Naive thymus-derived CD8-positive, alpha-beta T cell (primary cell): ENCODE measurements at regions not wholly inside any gene's neighbourhood (a gene's known extent, or its start where the extent isn't known, plus 50 kb on each side); places are given as distances from the start of the nearest gene placed in this dataset.
"Not testable (repeated sequence)": the region's sequence is repeated elsewhere in the genome, so short reads cannot be mapped to it uniquely, and the experiment has no call there.

ENCODE experiments used
- ATAC-seq, 2 donors: fragments of 150-1000 bp; cut with Tn5 transposase in 1 of 2; sonication (Bioruptor Pico), chemical (Tn5 transposase) in 1 of 2; 1 replicate in 1 of 2; 2 replicates in 1 of 2; pipeline ENCODE4 v1.10.0; 2021; ENCODE audit warnings: mild to moderate bottlenecking in 2 of 2, moderate library complexity in 2 of 2
- POLR2A ChIA-PET: fragments of 350-600 bp; sonication (Branson Sonifier 250); formaldehyde crosslinking; loops from one replicate; lab custom pipeline; 2021; ENCODE audit warnings: antibody characterized with exemption; lab: Charles Lee
- DNase-seq, 10 donors: peaks; one replicate each; pipeline versions ENCODE4 v3.0.0 to v3.0.0-alpha.2; 2020 to 2022
- H3K27ac Mint-ChIP-seq, 10 donors: one replicate each; pipeline ENCODE4 v1.8.0; 2020 to 2022; ENCODE audit warnings: mild to moderate bottlenecking in 10 of 10, mixed read lengths in 10 of 10, moderate library complexity in 4 of 10, inconsistent platforms in 1 of 10
- H3K27me3 Mint-ChIP-seq, 5 donors: one replicate each; pipeline ENCODE4 v1.8.0; 2021 to 2022; ENCODE audit warnings: mixed read lengths in 5 of 5
- H3K36me3 Mint-ChIP-seq, 3 donors: one replicate each; pipeline ENCODE4 v1.8.0; 2020 to 2022; ENCODE audit warnings: mixed read lengths in 3 of 3, mild to moderate bottlenecking in 2 of 3, inconsistent platforms in 1 of 3
- H3K4me1 Mint-ChIP-seq, 4 donors: one replicate each; pipeline ENCODE4 v1.8.0; 2021 to 2022; ENCODE audit warnings: mixed read lengths in 4 of 4
- H3K4me3 Mint-ChIP-seq, 10 donors: one replicate each; pipeline ENCODE4 v1.8.0; 2020 to 2022; ENCODE audit warnings: mild to moderate bottlenecking in 10 of 10, mixed read lengths in 10 of 10, moderate library complexity in 6 of 10, inconsistent platforms in 1 of 10
- H3K9me3 Mint-ChIP-seq, 9 donors: one replicate each; pipeline ENCODE4 v1.8.0; 2020 to 2022; ENCODE audit warnings: mixed read lengths in 9 of 9, mild to moderate bottlenecking in 3 of 9, inconsistent platforms in 1 of 9, moderate library complexity in 1 of 9

GRCh38 chr7:52573141-52573540 is 462.3 kb upstream of the POM121L12 start:
- H3K27me3 Mint-ChIP-seq, H3K4me3 Mint-ChIP-seq, H3K36me3 Mint-ChIP-seq, DNase-seq, POLR2A ChIA-PET, H3K4me1 Mint-ChIP-seq, H3K9me3 Mint-ChIP-seq, H3K27ac Mint-ChIP-seq, ATAC-seq: not testable (repeated sequence)

- no peak for DNase-seq
- H3K27me3 Mint-ChIP-seq = no peaks in the 10 kb centered on the region
- no peaks in the 10 kb centered on the region for H3K4me1 Mint-ChIP-seq
- no peak for ATAC-seq
- H3K27ac Mint-ChIP-seq = no peak overlapping the region
- H3K9me3 Mint-ChIP-seq = peaks cover 0 to 6% (median 0%) of the 10 kb centered on the region in 9 donors
- no peaks in the 10 kb centered on the region for H3K36me3 Mint-ChIP-seq
- no peak overlapping the region for H3K4me3 Mint-ChIP-seq
- POLR2A ChIA-PET = no interaction called here
Observed at GRCh38 chr7:52571026-52571425, 464.4 kb upstream of the POM121L12 start.

GRCh38 chr7:52569151-52569550 is 466.3 kb upstream of the POM121L12 start:
- Mint-ChIP-seq H3K4me3 (no peak overlapping the region), H3K27ac (no peak overlapping the region), H3K27me3 (no peaks in the 10 kb centered on the region), H3K9me3 (peaks cover 0 to 6% (median 0%) of the 10 kb centered on the region in 9 donors), H3K36me3 (no peaks in the 10 kb centered on the region), H3K4me1 (no peaks in the 10 kb centered on the region)
- no peak for DNase-seq
- no peak for ATAC-seq
- POLR2A ChIA-PET = no interaction called here

- no peaks in the 10 kb centered on the region for H3K27me3 Mint-ChIP-seq
- H3K27ac Mint-ChIP-seq = no peak overlapping the region
- peaks cover 0 to 19% (median 9%) of the 10 kb centered on the region in 9 donors for H3K9me3 Mint-ChIP-seq
- POLR2A ChIA-PET = no interaction called here
- H3K4me3 Mint-ChIP-seq = no peak overlapping the region
- no peaks in the 10 kb centered on the region for H3K4me1 Mint-ChIP-seq
- DNase-seq (no peak), ATAC-seq (no peak)
- H3K36me3 Mint-ChIP-seq = peaks cover 0 to 5% (median 0%) of the 10 kb centered on the region in 3 donors
Observed at GRCh38 chr7:52565974-52566373, 469.5 kb upstream of the POM121L12 start.

- Mint-ChIP-seq H3K9me3 (peaks cover 0 to 26% (median 7%) of the 10 kb centered on the region in 9 donors), H3K36me3 (no peaks in the 10 kb centered on the region), H3K4me3 (no peak overlapping the region), H3K4me1 (no peaks in the 10 kb centered on the region), H3K27me3 (no peaks in the 10 kb centered on the region), H3K27ac (no peak overlapping the region)
- ATAC-seq (no peak), DNase-seq (no peak)
- POLR2A ChIA-PET = no interaction called here
Observed at GRCh38 chr7:52555805-52556204, 479.6 kb upstream of the POM121L12 start.

- DNase-seq = no peak
- no peaks in the 10 kb centered on the region for H3K4me1 Mint-ChIP-seq
- ATAC-seq = no peak
- H3K36me3 Mint-ChIP-seq = no peaks in the 10 kb centered on the region
- H3K27ac Mint-ChIP-seq = no peak overlapping the region
- H3K9me3 Mint-ChIP-seq = peaks cover 2 to 29% (median 5%) of the 10 kb centered on the region in 9 donors
- H3K4me3 Mint-ChIP-seq = no peak overlapping the region
- no peaks in the 10 kb centered on the region for H3K27me3 Mint-ChIP-seq
- POLR2A ChIA-PET = no interaction called here
Observed at GRCh38 chr7:52547308-52547910, 488.0 kb upstream of the POM121L12 start.

- DNase-seq, H3K4me1 Mint-ChIP-seq, H3K4me3 Mint-ChIP-seq, POLR2A ChIA-PET, H3K27me3 Mint-ChIP-seq, ATAC-seq, H3K36me3 Mint-ChIP-seq: not testable (repeated sequence)
- H3K27ac Mint-ChIP-seq = peak overlapping the region in 1 of 10 donors; percentile 26
- peaks cover 0 to 32% (median 4%) of the 10 kb centered on the region in 9 donors for H3K9me3 Mint-ChIP-seq
Observed at GRCh38 chr7:52541198-52541765, 494.2 kb upstream of the POM121L12 start.

- H3K27ac Mint-ChIP-seq = no peak overlapping the region
- no peaks in the 10 kb centered on the region for H3K36me3 Mint-ChIP-seq
- H3K9me3 Mint-ChIP-seq = peaks cover 0 to 32% (median 5%) of the 10 kb centered on the region in 9 donors
- no peak for ATAC-seq
- no peak overlapping the region for H3K4me3 Mint-ChIP-seq
- POLR2A ChIA-PET = no interaction called here
- DNase-seq = no peak
- no peaks in the 10 kb centered on the region for H3K27me3 Mint-ChIP-seq
- no peaks in the 10 kb centered on the region for H3K4me1 Mint-ChIP-seq
Observed at GRCh38 chr7:52540041-52540440, 495.4 kb upstream of the POM121L12 start.

- POLR2A ChIA-PET = no interaction called here
- H3K27me3 Mint-ChIP-seq = no peaks in the 10 kb centered on the region
- H3K4me1 Mint-ChIP-seq = no peaks in the 10 kb centered on the region
- DNase-seq = no peak
- H3K4me3 Mint-ChIP-seq = no peak overlapping the region
- no peak overlapping the region for H3K27ac Mint-ChIP-seq
- H3K36me3 Mint-ChIP-seq = no peaks in the 10 kb centered on the region
- peaks cover 0 to 31% (median 5%) of the 10 kb centered on the region in 9 donors for H3K9me3 Mint-ChIP-seq
- ATAC-seq = no peak
Observed at GRCh38 chr7:52539414-52539813, 496.0 kb upstream of the POM121L12 start.

GRCh38 chr7:52537051-52537450 is 498.4 kb upstream of the POM121L12 start:
- no peak for ATAC-seq
- Mint-ChIP-seq H3K9me3 (peaks cover 3 to 37% (median 7%) of the 10 kb centered on the region in 9 donors), H3K27ac (no peak overlapping the region), H3K27me3 (no peaks in the 10 kb centered on the region), H3K4me1 (no peaks in the 10 kb centered on the region), H3K36me3 (peaks cover 0 to 5% (median 0%) of the 10 kb centered on the region in 3 donors), H3K4me3 (no peak overlapping the region)
- POLR2A ChIA-PET = no interaction called here
- no peak for DNase-seq

GRCh38 chr7:52525772-52526341 is 509.6 kb upstream of the POM121L12 start:
- no peak overlapping the region for H3K4me3 Mint-ChIP-seq
- POLR2A ChIA-PET = no interaction called here
- H3K27me3 Mint-ChIP-seq = no peaks in the 10 kb centered on the region
- DNase-seq (no peak), ATAC-seq (no peak)
- H3K9me3 Mint-ChIP-seq = peaks cover 0 to 19% (median 2%) of the 10 kb centered on the region in 9 donors
- no peaks in the 10 kb centered on the region for H3K36me3 Mint-ChIP-seq
- H3K27ac Mint-ChIP-seq = no peak overlapping the region
- no peaks in the 10 kb centered on the region for H3K4me1 Mint-ChIP-seq

- Mint-ChIP-seq H3K27me3 (no peaks in the 10 kb centered on the region), H3K4me1 (no peaks in the 10 kb centered on the region), H3K27ac (no peak overlapping the region), H3K4me3 (no peak overlapping the region), H3K36me3 (peaks cover 0 to 8% (median 0%) of the 10 kb centered on the region in 3 donors), H3K9me3 (peaks cover 3 to 41% (median 20%) of the 10 kb centered on the region in 9 donors)
- POLR2A ChIA-PET = no interaction called here
- DNase-seq = no peak
- ATAC-seq = no peak
Observed at GRCh38 chr7:52518869-52519268, 516.6 kb upstream of the POM121L12 start.

GRCh38 chr7:52512656-52513055 is 522.8 kb upstream of the POM121L12 start:
- H3K4me3 Mint-ChIP-seq = no peak overlapping the region
- no peaks in the 10 kb centered on the region for H3K36me3 Mint-ChIP-seq
- H3K9me3 Mint-ChIP-seq = peaks cover 3 to 28% (median 12%) of the 10 kb centered on the region in 9 donors
- ATAC-seq = no peak
- POLR2A ChIA-PET = no interaction called here
- H3K4me1 Mint-ChIP-seq = peaks cover 0 to 2% (median 0%) of the 10 kb centered on the region in 4 donors
- no peak for DNase-seq
- H3K27ac Mint-ChIP-seq = no peak overlapping the region
- no peaks in the 10 kb centered on the region for H3K27me3 Mint-ChIP-seq
